HEK293 (cell line): ENCODE measurements at regions not wholly inside any gene's neighbourhood (a gene's known extent, or its start where the extent isn't known, plus 50 kb on each side); places are given as distances from the start of the nearest gene placed in this dataset.

Source experiments
- CTCF ChIA-PET: fragments of 350-600 bp; formaldehyde crosslinking; extraction: SDS; loops from one replicate; lab custom pipeline; 2021; ENCODE audit warnings: antibody characterized with exemption; lab: Yijun Ruan, JAX
- POLR2A ChIA-PET: fragments of 300-600 bp; formaldehyde crosslinking; extraction: SDS; loops from one replicate; lab custom pipeline; 2020; ENCODE audit warnings: antibody characterized with exemption, inconsistent platforms; lab: Yijun Ruan, JAX
- H3K27ac ChIP-seq: fragments of 200-500 bp; sonication (Bioruptor generic); 2 replicates; pipeline ENCODE4 v1.5.1; 2014; ENCODE audit warnings: low read depth, low read length, control low read depth, inconsistent platforms; ENCODE audit errors: extremely low read depth
- H3K36me3 ChIP-seq, 2 experiments: fragments of 200-500 bp in 1 of 2; sonication (Bioruptor generic) in 1 of 2; 1 replicate in 1 of 2; 2 replicates in 1 of 2; pipeline ENCODE4 v1.5.1; 2014 to 2017; ENCODE audit warnings: inconsistent platforms in 2 of 2, low read length in 2 of 2; ENCODE audit not compliant: control insufficient read depth in 2 of 2, insufficient read depth in 1 of 2
- H3K4me1 ChIP-seq: fragments of 200-500 bp; sonication (Bioruptor generic); 2 replicates; pipeline ENCODE4 v1.5.1; 2014; ENCODE audit warnings: mild to moderate bottlenecking, low read length, inconsistent platforms; ENCODE audit not compliant: control insufficient read depth, insufficient read depth
- H3K4me3 ChIP-seq: 2 replicates; pipeline ENCODE4 v1.5.1; 2011; ENCODE audit warnings: low read depth, mild to moderate bottlenecking, control low read depth, low read length, moderate library complexity
- H3K9me3 ChIP-seq: fragments of 200-500 bp; sonication (Bioruptor generic); 2 replicates; pipeline ENCODE4 v1.5.1; 2014; ENCODE audit warnings: low read depth, low read length, inconsistent platforms; ENCODE audit not compliant: control insufficient read depth, insufficient read depth
- EGR2 ChIP-seq: fragments of 450-650 bp; formaldehyde crosslinking; IDR thresholded peaks from 2 replicates; pipeline ENCODE4 v1.5.1; 2016; ENCODE audit warnings: low read depth, missing biosample characterization, missing genetic modification characterization
- GLI4 ChIP-seq: fragments of 450-650 bp; formaldehyde crosslinking; IDR thresholded peaks from 2 replicates; pipeline ENCODE4 v1.5.1; 2016; ENCODE audit warnings: missing biosample characterization, missing genetic modification characterization
- ZBTB11 ChIP-seq: fragments of 450-650 bp; formaldehyde crosslinking; conservative IDR thresholded peaks from 2 replicates; pipeline ENCODE4 v1.5.1; 2016; ENCODE audit warnings: low read depth, missing biosample characterization, missing genetic modification characterization
- ZNF26 ChIP-seq: fragments of 450-650 bp; formaldehyde crosslinking; IDR thresholded peaks from 2 replicates; pipeline ENCODE4 v1.5.1; 2016; ENCODE audit warnings: missing biosample characterization, missing genetic modification characterization
- ZNF292 ChIP-seq: fragments of 450-650 bp; formaldehyde crosslinking; IDR thresholded peaks from 2 replicates; pipeline ENCODE4 v1.5.1; 2016; ENCODE audit warnings: low read depth, missing biosample characterization, missing genetic modification characterization, borderline replicate concordance
- ZNF341 ChIP-seq: fragments of 450-650 bp; formaldehyde crosslinking; IDR thresholded peaks from 2 replicates; pipeline ENCODE4; 2016; ENCODE audit warnings: low read depth, missing biosample characterization, missing genetic modification characterization
- ZNF354C ChIP-seq: fragments of 450-650 bp; formaldehyde crosslinking; IDR thresholded peaks from 2 replicates; pipeline ENCODE4 v1.5.1; 2016; ENCODE audit warnings: missing biosample characterization, missing genetic modification characterization, low read depth, borderline replicate concordance
- ZNF362 ChIP-seq: fragments of 450-650 bp; formaldehyde crosslinking; IDR thresholded peaks from 2 replicates; pipeline ENCODE4 v1.5.1; 2016; ENCODE audit warnings: missing biosample characterization, missing genetic modification characterization
- ZNF548 ChIP-seq: fragments of 450-650 bp; formaldehyde crosslinking; IDR thresholded peaks from 2 replicates; pipeline ENCODE4 v1.5.1; 2016; ENCODE audit warnings: missing biosample characterization, missing genetic modification characterization
- ZNF558 ChIP-seq: fragments of 450-650 bp; formaldehyde crosslinking; IDR thresholded peaks from 2 replicates; pipeline ENCODE4 v1.5.1; 2016; ENCODE audit warnings: missing biosample characterization, missing genetic modification characterization
- ZNF645 ChIP-seq: fragments of 450-650 bp; formaldehyde crosslinking; IDR thresholded peaks from 2 replicates; pipeline ENCODE4; 2016; ENCODE audit warnings: missing biosample characterization, missing genetic modification characterization
- ZSCAN4 ChIP-seq: fragments of 450-650 bp; formaldehyde crosslinking; IDR thresholded peaks from 2 replicates; pipeline ENCODE4 v1.5.1; 2017; ENCODE audit warnings: missing biosample characterization, missing genetic modification characterization

- no peak for TF ChIP-seq ZSCAN4 (tag by site-specific recombination)
- no peak for TF ChIP-seq ZNF558 (tag by site-specific recombination)
Measured at GRCh38 chr2:48900321-48901014, 144.9 kb upstream of the LHCGR start (continued).

- Histone ChIP-seq H3K9me3 (no peaks in the 10 kb centered on the region), H3K36me3 (no peaks in the 10 kb centered on the region), H3K4me3 (no peak overlapping the region), H3K27ac (no peak overlapping the region), H3K4me1 (no peaks in the 10 kb centered on the region)
- TF ChIP-seq ZSCAN4 (tag by site-specific recombination) = no peak
- no peak for TF ChIP-seq ZBTB11 (tag by site-specific recombination)
- TF ChIP-seq ZNF645 (tag by site-specific recombination) = no peak
- TF ChIP-seq ZNF548 (tag by site-specific recombination) = no peak
- no peak for TF ChIP-seq ZNF362 (tag by site-specific recombination)
- TF ChIP-seq ZNF26 = no peak
- no peak for TF ChIP-seq EGR2
- TF ChIP-seq ZNF341 (tag by site-specific recombination) = no peak
- TF ChIP-seq GLI4 (tag by site-specific recombination) = no peak
- no peak for TF ChIP-seq ZNF354C (tag by site-specific recombination)
- TF ChIP-seq ZNF292 (tag by site-specific recombination) = no peak
- ChIA-PET CTCF (interaction anchor here (0.6 kb wide), 1 partner anchor 866 kb away, joined by 6 read pairs; no protein-coding TSS in a partner anchor), POLR2A (no interaction called here)
Measured at GRCh38 chr2:48896870-48897269, 141.3 kb upstream of the LHCGR start.
